Uterus (tissue), 3 donors: ENCODE measurements at regions not wholly inside any gene's neighbourhood (a gene's known extent, or its start where the extent isn't known, plus 50 kb on each side); places are given as distances from the start of the nearest gene placed in this dataset.

ENCODE experiments used
- DNase-seq, 2 donors: peaks; one replicate each; pipeline ENCODE4 v3.0.0-alpha.2; 2019 to 2020
- H3K27ac ChIP-seq, 2 donors: fragments of 200-600 bp; sonication (generic); 1 replicate in 1 of 2; 2 replicates in 1 of 2; pipeline ENCODE4 v1.5.1; 2016 to 2018
- H3K27me3 ChIP-seq, 2 donors: fragments of 200-600 bp; sonication (generic); one replicate each; pipeline ENCODE4 v1.5.1; 2018 to 2019; ENCODE audit warnings: control low read depth in 1 of 2
- H3K36me3 ChIP-seq, 2 donors: fragments of 200-600 bp; sonication (generic); one replicate each; pipeline ENCODE4 v1.5.1; 2019; ENCODE audit warnings: control low read depth in 1 of 2
- H3K4me1 ChIP-seq, 2 donors: fragments of 200-600 bp; sonication (generic); one replicate each; pipeline ENCODE4 v1.5.1; 2018 to 2019; ENCODE audit warnings: control low read depth in 1 of 2
- H3K4me3 ChIP-seq, 2 donors: fragments of 200-600 bp; sonication (generic); 1 replicate in 1 of 2; 2 replicates in 1 of 2; pipeline ENCODE4 v1.5.1; 2018 to 2019; ENCODE audit warnings: mild to moderate bottlenecking in 1 of 2
- H3K9me3 ChIP-seq, 2 donors: fragments of 200-600 bp; sonication (generic); one replicate each; pipeline ENCODE4 v1.5.1; 2019; ENCODE audit warnings: control low read depth in 1 of 2
- POLR2A ChIP-seq, 2 donors: fragments of 450-650 bp; IDR thresholded peaks; one replicate each; pipeline ENCODE4 v1.6.1; 2016; ENCODE audit warnings: antibody characterized with exemption in 2 of 2, mild to moderate bottlenecking in 1 of 2, moderate library complexity in 1 of 2
- intact Hi-C: fragments of 100-400 bp; cut with DNase I; formaldehyde crosslinking; loops from one replicate; pipeline ENCODE4 v1.15.1; 2023; ENCODE audit warnings: low total_unique reads
- TF ChIP-seq, protein P1 (sequence below), 4 experiments: fragments of 200-600 bp in 2 of 4; fragments of 450-650 bp in 2 of 4; sonication (generic) in 2 of 4; IDR thresholded peaks; one replicate each; pipeline ENCODE4 v1.5.1; 2016 to 2019; ENCODE audit warnings: antibody characterized with exemption in 4 of 4, mild to moderate bottlenecking in 2 of 4, moderate library complexity in 1 of 4
- donor health status: DM: yes; HTN: yes; CAD: no.

DNA sequence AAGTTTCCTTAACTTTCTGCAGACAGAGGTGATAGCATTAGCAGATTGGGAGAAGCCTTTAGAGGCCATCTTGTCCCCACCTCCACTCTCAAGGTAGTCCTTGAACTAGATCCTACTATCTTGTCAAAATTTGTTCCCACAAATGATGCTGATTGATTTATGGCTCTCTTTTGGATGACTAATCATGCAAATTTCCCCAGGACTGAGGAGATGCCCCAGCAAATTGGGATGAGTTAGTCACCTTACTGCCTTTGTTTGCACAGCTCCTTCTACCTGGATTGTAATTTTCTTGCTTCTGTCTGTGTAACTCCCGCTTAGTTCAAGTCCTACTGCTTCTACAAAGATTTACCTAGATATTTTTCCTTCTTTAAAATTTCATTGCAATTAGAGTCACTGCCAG, 391.4 kb upstream of the CADM1 start:
- TF ChIP-seq, protein P1, sequence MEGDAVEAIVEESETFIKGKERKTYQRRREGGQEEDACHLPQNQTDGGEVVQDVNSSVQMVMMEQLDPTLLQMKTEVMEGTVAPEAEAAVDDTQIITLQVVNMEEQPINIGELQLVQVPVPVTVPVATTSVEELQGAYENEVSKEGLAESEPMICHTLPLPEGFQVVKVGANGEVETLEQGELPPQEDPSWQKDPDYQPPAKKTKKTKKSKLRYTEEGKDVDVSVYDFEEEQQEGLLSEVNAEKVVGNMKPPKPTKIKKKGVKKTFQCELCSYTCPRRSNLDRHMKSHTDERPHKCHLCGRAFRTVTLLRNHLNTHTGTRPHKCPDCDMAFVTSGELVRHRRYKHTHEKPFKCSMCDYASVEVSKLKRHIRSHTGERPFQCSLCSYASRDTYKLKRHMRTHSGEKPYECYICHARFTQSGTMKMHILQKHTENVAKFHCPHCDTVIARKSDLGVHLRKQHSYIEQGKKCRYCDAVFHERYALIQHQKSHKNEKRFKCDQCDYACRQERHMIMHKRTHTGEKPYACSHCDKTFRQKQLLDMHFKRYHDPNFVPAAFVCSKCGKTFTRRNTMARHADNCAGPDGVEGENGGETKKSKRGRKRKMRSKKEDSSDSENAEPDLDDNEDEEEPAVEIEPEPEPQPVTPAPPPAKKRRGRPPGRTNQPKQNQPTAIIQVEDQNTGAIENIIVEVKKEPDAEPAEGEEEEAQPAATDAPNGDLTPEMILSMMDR (IDR thresholded peaks at IDR 0.05): no peak
- no peak for TF ChIP-seq POLR2A (IDR thresholded peaks at IDR 0.05)
- Histone ChIP-seq H3K4me1 (no peaks in the 10 kb centered on the region), H3K27me3 (no peaks in the 10 kb centered on the region), H3K36me3 (no peaks in the 10 kb centered on the region), H3K4me3 (no peak overlapping the region), H3K27ac (no peak overlapping the region), H3K9me3 (no peaks in the 10 kb centered on the region)
- DNase-seq: no peak
- intact Hi-C loops: no loop called here

DNA sequence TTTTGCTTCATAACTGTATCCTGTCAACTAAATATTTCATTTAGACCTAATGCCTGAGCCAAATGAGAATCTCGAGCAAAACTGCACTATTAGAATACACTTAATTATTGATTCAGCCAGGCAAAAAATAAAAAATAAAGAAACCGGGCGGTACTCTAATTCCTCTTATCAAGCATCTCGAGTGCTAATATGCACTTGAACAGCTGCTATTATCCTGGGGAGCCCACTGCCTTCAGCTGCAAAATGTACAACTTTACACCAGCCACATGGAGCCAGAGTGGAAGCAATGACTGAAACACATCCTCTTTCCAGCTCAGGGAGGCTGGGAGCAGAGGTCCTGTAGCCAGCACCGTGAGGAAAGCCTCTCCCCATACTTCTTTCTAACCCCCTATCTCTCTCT, 390.0 kb upstream of the CADM1 start:
- no peaks in the 10 kb centered on the region for H3K36me3 ChIP-seq
- no peaks in the 10 kb centered on the region for H3K9me3 ChIP-seq
- H3K27ac ChIP-seq: no peak overlapping the region
- TF ChIP-seq POLR2A (IDR thresholded peaks at IDR 0.05): no peak
- TF ChIP-seq, protein P1 (IDR thresholded peaks at IDR 0.05): no peak
- no peak overlapping the region for H3K4me3 ChIP-seq
- intact Hi-C loops: no loop called here
- no peaks in the 10 kb centered on the region for H3K27me3 ChIP-seq
- no peak for DNase-seq
- no peaks in the 10 kb centered on the region for H3K4me1 ChIP-seq

DNA sequence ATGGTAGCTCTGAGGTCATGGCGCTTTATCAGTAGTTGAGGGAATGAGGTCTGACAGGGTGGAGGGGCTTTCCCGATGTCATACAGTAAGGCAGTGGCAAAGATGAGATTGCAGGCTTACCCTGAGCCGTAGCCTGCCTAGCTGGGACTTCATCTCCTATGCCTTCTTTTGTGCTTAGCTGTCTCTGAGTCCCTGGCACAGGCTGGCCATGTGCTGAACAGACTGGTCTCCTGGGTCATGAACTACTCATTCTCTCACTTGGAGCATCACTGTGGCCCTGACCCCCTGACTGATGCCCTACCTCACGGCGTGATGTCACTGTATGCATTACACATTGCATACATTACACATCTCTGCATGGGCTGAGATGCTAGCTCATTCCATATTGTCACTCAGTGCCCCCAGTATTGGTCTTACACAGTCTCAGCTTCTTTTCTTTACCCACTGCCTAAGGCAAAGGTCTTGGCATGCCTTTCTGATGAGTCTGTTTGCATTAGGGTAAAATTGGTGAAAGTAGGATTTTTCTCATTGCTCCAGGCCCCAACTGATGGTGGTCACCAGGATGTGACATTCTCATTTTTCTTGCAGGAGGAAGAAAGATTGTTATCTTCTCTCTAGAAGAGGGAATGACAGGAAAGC, 389.4 kb upstream of the CADM1 start:
- Histone ChIP-seq H3K27me3 (no peaks in the 10 kb centered on the region), H3K9me3 (no peaks in the 10 kb centered on the region), H3K36me3 (no peaks in the 10 kb centered on the region), H3K4me1 (no peaks in the 10 kb centered on the region), H3K4me3 (no peak overlapping the region), H3K27ac (no peak overlapping the region)
- intact Hi-C loops: no loop called here
- TF ChIP-seq, protein P1 (IDR thresholded peaks at IDR 0.05): no peak
- no peak for TF ChIP-seq POLR2A (IDR thresholded peaks at IDR 0.05)
- DNase-seq: no peak

DNA sequence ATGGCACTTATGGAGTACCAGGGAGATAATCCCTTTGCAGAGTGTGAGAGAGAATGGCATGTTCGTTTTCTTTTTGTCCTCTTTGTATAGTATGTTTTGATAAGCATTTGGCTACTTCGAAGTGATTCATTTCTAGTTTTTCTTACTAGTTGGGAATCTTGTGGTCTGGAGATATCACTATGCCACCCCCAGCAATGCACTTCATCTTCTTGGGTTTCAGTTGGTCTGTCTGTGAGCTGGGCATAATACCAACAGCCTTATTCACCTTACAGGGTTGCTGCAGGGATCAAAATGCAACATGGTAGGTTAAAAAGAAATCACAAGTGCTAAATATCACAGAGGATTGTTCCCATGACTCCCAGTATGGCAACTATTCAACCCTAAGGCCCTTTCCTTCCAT, 387.8 kb upstream of the CADM1 start:
- H3K9me3 ChIP-seq: no peaks in the 10 kb centered on the region
- intact Hi-C loops: no loop called here
- H3K36me3 ChIP-seq: no peaks in the 10 kb centered on the region
- H3K27ac ChIP-seq: no peak overlapping the region
- H3K27me3 ChIP-seq: no peaks in the 10 kb centered on the region
- no peak for TF ChIP-seq POLR2A (IDR thresholded peaks at IDR 0.05)
- TF ChIP-seq, protein P1 (IDR thresholded peaks at IDR 0.05): no peak
- no peak overlapping the region for H3K4me3 ChIP-seq
- DNase-seq: no peak
- H3K4me1 ChIP-seq: no peaks in the 10 kb centered on the region

DNA sequence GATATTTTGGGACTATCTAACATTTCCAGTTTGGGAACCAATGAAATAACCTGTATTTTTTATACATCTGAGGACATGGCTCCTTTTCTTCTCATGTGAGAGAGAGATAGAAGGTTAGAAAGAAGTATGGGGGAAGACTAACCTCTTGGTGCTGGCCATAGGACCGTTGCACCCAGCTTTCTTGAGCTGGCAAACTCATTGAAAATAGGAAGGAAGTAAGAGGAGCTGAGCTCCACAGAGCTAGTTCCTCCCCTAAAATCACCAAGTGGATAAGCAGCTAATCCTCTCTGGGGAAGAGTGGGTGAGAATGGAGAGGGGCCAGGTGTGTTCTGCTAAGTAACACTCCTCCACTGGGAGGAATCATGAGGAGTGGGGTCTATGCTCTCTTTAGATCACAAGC, 387.4 kb upstream of the CADM1 start:
- TF ChIP-seq, protein P1 (IDR thresholded peaks at IDR 0.05): no peak
- no peaks in the 10 kb centered on the region for H3K27me3 ChIP-seq
- no peak overlapping the region for H3K4me3 ChIP-seq
- DNase-seq: no peak
- no peaks in the 10 kb centered on the region for H3K4me1 ChIP-seq
- H3K27ac ChIP-seq: no peak overlapping the region
- H3K36me3 ChIP-seq: no peaks in the 10 kb centered on the region
- intact Hi-C loops: no loop called here
- no peaks in the 10 kb centered on the region for H3K9me3 ChIP-seq
